HepG2 (cell line): ENCODE measurements at regions not wholly inside any gene's neighbourhood (a gene's known extent, or its start where the extent isn't known, plus 50 kb on each side); places are given as distances from the start of the nearest gene placed in this dataset.

Source experiments
- ZSCAN9 ChIP-seq: IDR thresholded peaks from 2 replicates; pipeline ENCODE4 v1.6.1; 2016; ENCODE audit warnings: borderline replicate concordance
- TF ChIP-seq, protein P1 (sequence below): sonication (generic); formaldehyde crosslinking; IDR thresholded peaks from 2 replicates; pipeline ENCODE4 v1.4.0; 2020; ENCODE audit warnings: missing genetic modification reagents, borderline replicate concordance
- TF ChIP-seq, protein P2 (sequence below): sonication (generic); formaldehyde crosslinking; IDR thresholded peaks from 2 replicates; pipeline ENCODE4 v1.5.1; 2020; ENCODE audit warnings: mild to moderate bottlenecking, missing genetic modification reagents, moderate library complexity
- TF ChIP-seq, protein P3 (sequence below): sonication (generic); formaldehyde crosslinking; IDR thresholded peaks from 2 replicates; pipeline ENCODE4 v1.9.0; 2021; ENCODE audit warnings: missing genetic modification reagents, borderline replicate concordance
- TF ChIP-seq, protein P4 (sequence below): sonication (generic); formaldehyde crosslinking; IDR thresholded peaks from 2 replicates; pipeline ENCODE4 v1.5.0; 2020; ENCODE audit warnings: missing genetic modification reagents, mild to moderate bottlenecking, borderline replicate concordance
- TF ChIP-seq, protein P5 (sequence below): sonication (generic); formaldehyde crosslinking; IDR thresholded peaks from 2 replicates; pipeline ENCODE4 v1.5.0; 2020; ENCODE audit warnings: mild to moderate bottlenecking, missing genetic modification reagents

DNA sequence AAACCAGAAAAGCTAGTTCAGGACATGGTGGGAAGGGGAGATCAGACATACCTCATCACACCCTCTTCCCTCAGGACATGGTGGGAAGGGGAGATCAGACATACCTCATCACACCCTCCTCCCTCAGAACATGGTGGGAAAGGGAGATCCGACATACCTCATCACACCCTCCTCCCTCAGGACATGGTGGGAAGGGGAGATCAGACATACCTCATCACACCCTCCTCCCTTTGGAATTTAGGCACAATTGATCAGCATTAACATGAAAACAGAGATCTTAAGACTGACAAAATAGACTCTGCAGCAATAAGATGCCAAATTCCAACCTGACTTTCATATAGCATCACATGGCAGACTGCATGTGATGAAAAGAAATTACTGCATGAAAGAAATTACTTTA, 412.7 kb upstream of the ZNF717 start (continued):
- TF ChIP-seq, protein P1, sequence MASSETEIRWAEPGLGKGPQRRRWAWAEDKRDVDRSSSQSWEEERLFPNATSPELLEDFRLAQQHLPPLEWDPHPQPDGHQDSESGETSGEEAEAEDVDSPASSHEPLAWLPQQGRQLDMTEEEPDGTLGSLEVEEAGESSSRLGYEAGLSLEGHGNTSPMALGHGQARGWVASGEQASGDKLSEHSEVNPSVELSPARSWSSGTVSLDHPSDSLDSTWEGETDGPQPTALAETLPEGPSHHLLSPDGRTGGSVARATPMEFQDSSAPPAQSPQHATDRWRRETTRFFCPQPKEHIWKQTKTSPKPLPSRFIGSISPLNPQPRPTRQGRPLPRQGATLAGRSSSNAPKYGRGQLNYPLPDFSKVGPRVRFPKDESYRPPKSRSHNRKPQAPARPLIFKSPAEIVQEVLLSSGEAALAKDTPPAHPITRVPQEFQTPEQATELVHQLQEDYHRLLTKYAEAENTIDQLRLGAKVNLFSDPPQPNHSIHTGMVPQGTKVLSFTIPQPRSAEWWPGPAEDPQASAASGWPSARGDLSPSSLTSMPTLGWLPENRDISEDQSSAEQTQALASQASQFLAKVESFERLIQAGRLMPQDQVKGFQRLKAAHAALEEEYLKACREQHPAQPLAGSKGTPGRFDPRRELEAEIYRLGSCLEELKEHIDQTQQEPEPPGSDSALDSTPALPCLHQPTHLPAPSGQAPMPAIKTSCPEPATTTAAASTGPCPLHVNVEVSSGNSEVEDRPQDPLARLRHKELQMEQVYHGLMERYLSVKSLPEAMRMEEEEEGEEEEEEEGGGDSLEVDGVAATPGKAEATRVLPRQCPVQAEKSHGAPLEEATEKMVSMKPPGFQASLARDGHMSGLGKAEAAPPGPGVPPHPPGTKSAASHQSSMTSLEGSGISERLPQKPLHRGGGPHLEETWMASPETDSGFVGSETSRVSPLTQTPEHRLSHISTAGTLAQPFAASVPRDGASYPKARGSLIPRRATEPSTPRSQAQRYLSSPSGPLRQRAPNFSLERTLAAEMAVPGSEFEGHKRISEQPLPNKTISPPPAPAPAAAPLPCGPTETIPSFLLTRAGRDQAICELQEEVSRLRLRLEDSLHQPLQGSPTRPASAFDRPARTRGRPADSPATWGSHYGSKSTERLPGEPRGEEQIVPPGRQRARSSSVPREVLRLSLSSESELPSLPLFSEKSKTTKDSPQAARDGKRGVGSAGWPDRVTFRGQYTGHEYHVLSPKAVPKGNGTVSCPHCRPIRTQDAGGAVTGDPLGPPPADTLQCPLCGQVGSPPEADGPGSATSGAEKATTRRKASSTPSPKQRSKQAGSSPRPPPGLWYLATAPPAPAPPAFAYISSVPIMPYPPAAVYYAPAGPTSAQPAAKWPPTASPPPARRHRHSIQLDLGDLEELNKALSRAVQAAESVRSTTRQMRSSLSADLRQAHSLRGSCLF = no peak
- TF ChIP-seq, protein P2, sequence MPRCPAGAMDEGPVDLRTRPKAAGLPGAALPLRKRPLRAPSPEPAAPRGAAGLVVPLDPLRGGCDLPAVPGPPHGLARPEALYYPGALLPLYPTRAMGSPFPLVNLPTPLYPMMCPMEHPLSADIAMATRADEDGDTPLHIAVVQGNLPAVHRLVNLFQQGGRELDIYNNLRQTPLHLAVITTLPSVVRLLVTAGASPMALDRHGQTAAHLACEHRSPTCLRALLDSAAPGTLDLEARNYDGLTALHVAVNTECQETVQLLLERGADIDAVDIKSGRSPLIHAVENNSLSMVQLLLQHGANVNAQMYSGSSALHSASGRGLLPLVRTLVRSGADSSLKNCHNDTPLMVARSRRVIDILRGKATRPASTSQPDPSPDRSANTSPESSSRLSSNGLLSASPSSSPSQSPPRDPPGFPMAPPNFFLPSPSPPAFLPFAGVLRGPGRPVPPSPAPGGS = no peak
- TF ChIP-seq ZSCAN9 = no peak
- TF ChIP-seq, protein P3, sequence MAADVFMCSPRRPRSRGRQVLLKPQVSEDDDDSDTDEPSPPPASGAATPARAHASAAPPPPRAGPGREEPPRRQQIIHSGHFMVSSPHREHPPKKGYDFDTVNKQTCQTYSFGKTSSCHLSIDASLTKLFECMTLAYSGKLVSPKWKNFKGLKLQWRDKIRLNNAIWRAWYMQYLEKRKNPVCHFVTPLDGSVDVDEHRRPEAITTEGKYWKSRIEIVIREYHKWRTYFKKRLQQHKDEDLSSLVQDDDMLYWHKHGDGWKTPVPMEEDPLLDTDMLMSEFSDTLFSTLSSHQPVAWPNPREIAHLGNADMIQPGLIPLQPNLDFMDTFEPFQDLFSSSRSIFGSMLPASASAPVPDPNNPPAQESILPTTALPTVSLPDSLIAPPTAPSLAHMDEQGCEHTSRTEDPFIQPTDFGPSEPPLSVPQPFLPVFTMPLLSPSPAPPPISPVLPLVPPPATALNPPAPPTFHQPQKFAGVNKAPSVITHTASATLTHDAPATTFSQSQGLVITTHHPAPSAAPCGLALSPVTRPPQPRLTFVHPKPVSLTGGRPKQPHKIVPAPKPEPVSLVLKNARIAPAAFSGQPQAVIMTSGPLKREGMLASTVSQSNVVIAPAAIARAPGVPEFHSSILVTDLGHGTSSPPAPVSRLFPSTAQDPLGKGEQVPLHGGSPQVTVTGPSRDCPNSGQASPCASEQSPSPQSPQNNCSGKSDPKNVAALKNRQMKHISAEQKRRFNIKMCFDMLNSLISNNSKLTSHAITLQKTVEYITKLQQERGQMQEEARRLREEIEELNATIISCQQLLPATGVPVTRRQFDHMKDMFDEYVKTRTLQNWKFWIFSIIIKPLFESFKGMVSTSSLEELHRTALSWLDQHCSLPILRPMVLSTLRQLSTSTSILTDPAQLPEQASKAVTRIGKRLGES = no peak
- TF ChIP-seq, protein P4, sequence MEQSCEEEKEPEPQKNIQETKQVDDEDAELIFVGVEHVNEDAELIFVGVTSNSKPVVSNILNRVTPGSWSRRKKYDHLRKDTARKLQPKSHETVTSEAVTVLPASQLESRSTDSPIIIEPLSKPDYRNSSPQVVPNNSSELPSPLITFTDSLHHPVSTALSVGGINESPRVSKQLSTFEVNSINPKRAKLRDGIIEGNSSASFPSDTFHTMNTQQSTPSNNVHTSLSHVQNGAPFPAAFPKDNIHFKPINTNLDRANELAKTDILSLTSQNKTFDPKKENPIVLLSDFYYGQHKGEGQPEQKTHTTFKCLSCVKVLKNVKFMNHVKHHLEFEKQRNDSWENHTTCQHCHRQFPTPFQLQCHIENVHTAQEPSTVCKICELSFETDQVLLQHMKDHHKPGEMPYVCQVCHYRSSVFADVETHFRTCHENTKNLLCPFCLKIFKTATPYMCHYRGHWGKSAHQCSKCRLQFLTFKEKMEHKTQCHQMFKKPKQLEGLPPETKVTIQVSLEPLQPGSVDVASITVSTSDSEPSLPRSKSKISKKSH = no peak
- TF ChIP-seq, protein P5, sequence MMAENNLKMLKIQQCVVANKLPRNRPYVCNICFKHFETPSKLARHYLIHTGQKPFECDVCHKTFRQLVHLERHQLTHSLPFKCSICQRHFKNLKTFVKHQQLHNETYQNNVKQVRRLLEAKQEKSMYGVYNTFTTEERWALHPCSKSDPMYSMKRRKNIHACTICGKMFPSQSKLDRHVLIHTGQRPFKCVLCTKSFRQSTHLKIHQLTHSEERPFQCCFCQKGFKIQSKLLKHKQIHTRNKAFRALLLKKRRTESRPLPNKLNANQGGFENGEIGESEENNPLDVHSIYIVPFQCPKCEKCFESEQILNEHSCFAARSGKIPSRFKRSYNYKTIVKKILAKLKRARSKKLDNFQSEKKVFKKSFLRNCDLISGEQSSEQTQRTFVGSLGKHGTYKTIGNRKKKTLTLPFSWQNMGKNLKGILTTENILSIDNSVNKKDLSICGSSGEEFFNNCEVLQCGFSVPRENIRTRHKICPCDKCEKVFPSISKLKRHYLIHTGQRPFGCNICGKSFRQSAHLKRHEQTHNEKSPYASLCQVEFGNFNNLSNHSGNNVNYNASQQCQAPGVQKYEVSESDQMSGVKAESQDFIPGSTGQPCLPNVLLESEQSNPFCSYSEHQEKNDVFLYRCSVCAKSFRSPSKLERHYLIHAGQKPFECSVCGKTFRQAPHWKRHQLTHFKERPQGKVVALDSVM (CRISPR knock-in tag) = no peak
